ENCODE measurements at regions not wholly inside any gene's neighbourhood (a gene's known extent, or its start where the extent isn't known, plus 50 kb on each side); places are given as distances from the start of the nearest gene placed in this dataset.

GRCh38 chr14:50003213-50004021 is 110.5 kb downstream of the ARF6 start:
- peak overlapping the region; percentile 56 for H3K4me3 ChIP-seq (ENCODE audit: low read depth, low read length)
- peak; percentile 13; the same call in 1 of the 2 replicates for TF ChIP-seq CTCF (IDR thresholded peaks at IDR 0.05; ENCODE audit: low read depth, low read length)

- no peak overlapping the region for H3K4me3 ChIP-seq (ENCODE audit: low read depth, low read length)
- TF ChIP-seq CTCF (IDR thresholded peaks at IDR 0.05; ENCODE audit: low read depth, low read length), result no peak
Measured at GRCh38 chr14:50006141-50006540, 110.2 kb downstream of the VCPKMT start.

GRCh38 chr14:50007123-50007903 is 109.1 kb downstream of the VCPKMT start:
- no peak for TF ChIP-seq CTCF (IDR thresholded peaks at IDR 0.05; ENCODE audit: low read depth, low read length)
- no peak overlapping the region for H3K4me3 ChIP-seq (ENCODE audit: low read depth, low read length)

- H3K4me3 ChIP-seq (ENCODE audit: low read depth, low read length), result no peak overlapping the region
- TF ChIP-seq CTCF (IDR thresholded peaks at IDR 0.05; ENCODE audit: low read depth, low read length), result no peak
Measured at GRCh38 chr14:50008562-50008961, 107.8 kb downstream of the VCPKMT start.

- no peak for TF ChIP-seq CTCF (IDR thresholded peaks at IDR 0.05; ENCODE audit: low read depth, low read length)
- no peak overlapping the region for H3K4me3 ChIP-seq (ENCODE audit: low read depth, low read length)
Measured at GRCh38 chr14:50008974-50009373, 107.4 kb downstream of the VCPKMT start.

- no peak overlapping the region for H3K4me3 ChIP-seq (ENCODE audit: low read depth, low read length)
- TF ChIP-seq CTCF (IDR thresholded peaks at IDR 0.05; ENCODE audit: low read depth, low read length), result no peak
Measured at GRCh38 chr14:50010752-50011151, 105.6 kb downstream of the VCPKMT start.

- H3K4me3 ChIP-seq (ENCODE audit: low read depth, low read length), result no peak overlapping the region
- TF ChIP-seq CTCF (IDR thresholded peaks at IDR 0.05; ENCODE audit: low read depth, low read length), result no peak
Measured at GRCh38 chr14:50011242-50011641, 105.1 kb downstream of the VCPKMT start.

All from WI38 (cell line).